ENCODE measurements at regions not wholly inside any gene's neighbourhood (a gene's known extent, or its start where the extent isn't known, plus 50 kb on each side); places are given as distances from the start of the nearest gene placed in this dataset.

- Histone ChIP-seq H3K79me2 (no peaks in the 10 kb centered on the region), H3K9me2 (replicated peaks; ENCODE audit: insufficient read depth) (no peaks in the 10 kb centered on the region)
- TF ChIP-seq CTCF (IDR thresholded peaks at IDR 0.05; ENCODE audit: poor library complexity) (no peak), EZH2phosphoT487 (IDR thresholded peaks at IDR 0.05; ENCODE audit: low read depth, severe bottlenecking, unreplicated experiment) (no peak), EZH2 (IDR thresholded peaks at IDR 0.05; ENCODE audit: borderline replicate concordance) (no peak)
Observed at GRCh38 chr9:109973336-109973735, 193.3 kb downstream of the PALM2AKAP2 start.

GRCh38 chr9:109974143-109974917 is 194.3 kb downstream of the PALM2AKAP2 start:
- no peak overlapping the region for H3K4me2 ChIP-seq
- H3K9me2 ChIP-seq (replicated peaks; ENCODE audit: insufficient read depth): no peaks in the 10 kb centered on the region
- H2AFZ ChIP-seq: no peak overlapping the region
- H3K27me3 ChIP-seq: no peaks in the 10 kb centered on the region
- H3K36me3 ChIP-seq (replicated peaks; ENCODE audit: insufficient read depth, low read depth): no peaks in the 10 kb centered on the region
- no peaks in the 10 kb centered on the region for H3K4me1 ChIP-seq (ENCODE audit: insufficient read depth)
- H3K4me3 ChIP-seq: no peak overlapping the region
- H3K79me2 ChIP-seq: no peaks in the 10 kb centered on the region
- DNase-seq (ENCODE audit: low spot score): no peak
- H4K20me1 ChIP-seq (ENCODE audit: insufficient read depth, poor library complexity, severe bottlenecking): no peaks in the 10 kb centered on the region
- no peaks in the 10 kb centered on the region for H3K9me3 ChIP-seq (ENCODE audit: low read depth)
- 96% methylated on average over 7 of the region's 7 CpGs for WGBS (ENCODE audit: low lambda C conversion rate, missing lambda C conversion rate)
- no peak for TF ChIP-seq CTCF (IDR thresholded peaks at IDR 0.05; ENCODE audit: poor library complexity)
- H3K27ac ChIP-seq: no peak overlapping the region

More at GRCh38 chr9:109973336-109973735, 193.3 kb downstream of the PALM2AKAP2 start:
- Histone ChIP-seq H4K20me1 (ENCODE audit: insufficient read depth, poor library complexity, severe bottlenecking) (no peaks in the 10 kb centered on the region), H3K4me1 (ENCODE audit: insufficient read depth) (no peaks in the 10 kb centered on the region), H2AFZ (no peak overlapping the region), H3K36me3 (replicated peaks; ENCODE audit: insufficient read depth, low read depth) (no peaks in the 10 kb centered on the region), H3K4me3 (no peak overlapping the region), H3K27ac (no peak overlapping the region), H3K4me2 (no peak overlapping the region), H3K9me3 (ENCODE audit: low read depth) (no peaks in the 10 kb centered on the region), H3K27me3 (no peaks in the 10 kb centered on the region)
- WGBS (ENCODE audit: low lambda C conversion rate, missing lambda C conversion rate): 100% methylated on average over 1 of the region's 1 CpG
- no peak for DNase-seq (ENCODE audit: low spot score)

- Histone ChIP-seq H3K4me2 (no peak overlapping the region), H4K20me1 (ENCODE audit: insufficient read depth, poor library complexity, severe bottlenecking) (no peaks in the 10 kb centered on the region), H3K4me1 (ENCODE audit: insufficient read depth) (no peaks in the 10 kb centered on the region), H3K79me2 (no peaks in the 10 kb centered on the region), H3K4me3 (no peak overlapping the region), H3K27me3 (no peaks in the 10 kb centered on the region), H3K9me3 (ENCODE audit: low read depth) (no peaks in the 10 kb centered on the region), H2AFZ (no peak overlapping the region), H3K9me2 (replicated peaks; ENCODE audit: insufficient read depth) (no peaks in the 10 kb centered on the region), H3K27ac (no peak overlapping the region), H3K36me3 (replicated peaks; ENCODE audit: insufficient read depth, low read depth) (no peaks in the 10 kb centered on the region)
- 91% methylated on average over 4 of the region's 4 CpGs for WGBS (ENCODE audit: low lambda C conversion rate, missing lambda C conversion rate)
- DNase-seq (ENCODE audit: low spot score): no peak
- TF ChIP-seq EZH2 (IDR thresholded peaks at IDR 0.05; ENCODE audit: borderline replicate concordance) (no peak), EZH2phosphoT487 (IDR thresholded peaks at IDR 0.05; ENCODE audit: low read depth, severe bottlenecking, unreplicated experiment) (no peak), CTCF (IDR thresholded peaks at IDR 0.05; ENCODE audit: poor library complexity) (no peak)
Observed at GRCh38 chr9:109974918-109975276, 194.9 kb downstream of the PALM2AKAP2 start.

Data from hepatocyte (in vitro differentiated cells).